Mammary epithelial cell (primary cell): ENCODE measurements at regions not wholly inside any gene's neighbourhood (a gene's known extent, or its start where the extent isn't known, plus 50 kb on each side); places are given as distances from the start of the nearest gene placed in this dataset.

ENCODE experiments used
- CTCF ChIP-seq, 2 donors: IDR thresholded peaks in 1 of 2; conservative IDR thresholded peaks in 1 of 2; 2 replicates each; pipeline ENCODE4 v1.5.1; 2011 to 2012; ENCODE audit warnings: inconsistent platforms in 2 of 2, low read length in 2 of 2, mild to moderate bottlenecking in 2 of 2, control low read depth in 1 of 2, low read depth in 1 of 2; ENCODE audit not compliant: insufficient read depth in 1 of 2; ENCODE audit errors: extremely low read depth in 1 of 2
- EZH2 ChIP-seq: IDR thresholded peaks from 2 replicates; pipeline ENCODE4 v1.6.1; 2012; ENCODE audit warnings: low read length, inconsistent platforms, borderline replicate concordance

- TF ChIP-seq CTCF (conservative IDR thresholded peaks at IDR 0.05 in 1 of 2, IDR thresholded peaks at IDR 0.05 in 1 of 2; ENCODE audit: extremely low read depth in 1 of 2, insufficient read depth in 1 of 2, low read depth in 1 of 2, low read length in 2 of 2) (no peak), EZH2 (no peak)
Measured at GRCh38 chr14:101033006-101033405, 129.5 kb upstream of the RTL1 start.
